CD14-positive monocyte (primary cell): ENCODE measurements at regions not wholly inside any gene's neighbourhood (a gene's known extent, or its start where the extent isn't known, plus 50 kb on each side); places are given as distances from the start of the nearest gene placed in this dataset.

Experiments
- DNase-seq, 3 donors: peaks; one replicate each; pipeline ENCODE4 v3.0.0-alpha.2; 2011 to 2022
- H2AFZ ChIP-seq: 2 replicates; pipeline ENCODE4 v1.6.0; 2012; ENCODE audit warnings: mild to moderate bottlenecking, low read depth, low read length, inconsistent platforms; ENCODE audit not compliant: insufficient read depth, poor library complexity, severe bottlenecking
- H3K27ac ChIP-seq, 2 donors: 1 replicate in 1 of 2; 2 replicates in 1 of 2; pipeline ENCODE4 v1.5.1; 2012 to 2013; ENCODE audit warnings: low read length in 2 of 2, control low read depth in 1 of 2, inconsistent platforms in 1 of 2, low read depth in 1 of 2, mild to moderate bottlenecking in 1 of 2
- H3K27me3 ChIP-seq, 2 donors: one replicate each; pipeline versions ENCODE4 v1.6.0 to v1.6.1; 2011 to 2013; ENCODE audit warnings: low read length in 2 of 2; ENCODE audit not compliant: control insufficient read depth in 2 of 2, insufficient read depth in 2 of 2
- H3K36me3 ChIP-seq, 2 donors: replicated peaks in 1 of 2; 1 replicate in 1 of 2; 2 replicates in 1 of 2; pipeline versions ENCODE4 v1.5.1 to v1.6.1; 2012 to 2013; ENCODE audit warnings: low read length in 2 of 2, control low read depth in 1 of 2, inconsistent platforms in 1 of 2, mild to moderate bottlenecking in 1 of 2; ENCODE audit not compliant: insufficient read depth in 2 of 2, control insufficient read depth in 1 of 2
- H3K4me1 ChIP-seq, 2 donors: 1 replicate in 1 of 2; 2 replicates in 1 of 2; pipeline versions ENCODE4 v1.5.1 to v1.6.1; 2012 to 2013; ENCODE audit warnings: low read length in 2 of 2, control low read depth in 1 of 2, inconsistent platforms in 1 of 2, mild to moderate bottlenecking in 1 of 2, moderate library complexity in 1 of 2; ENCODE audit not compliant: insufficient read depth in 2 of 2, control insufficient read depth in 1 of 2
- H3K4me2 ChIP-seq: replicated peaks from 2 replicates; pipeline ENCODE3; 2012; ENCODE audit warnings: low read length, moderate library complexity, mild to moderate bottlenecking; ENCODE audit not compliant: poor library complexity, severe bottlenecking; ENCODE audit errors: extremely low read depth
- H3K4me3 ChIP-seq, 3 experiments: fragments of 200-600 bp in 1 of 3; sonication (generic) in 1 of 3; replicated peaks in 1 of 3; 1 replicate in 2 of 3; 2 replicates in 1 of 3; pipeline ENCODE4 v1.5.1; 2011 to 2013; ENCODE audit warnings: low read length in 3 of 3, mild to moderate bottlenecking in 3 of 3, control low read depth in 2 of 3, low read depth in 2 of 3, inconsistent platforms in 1 of 3, moderate library complexity in 1 of 3
- H3K79me2 ChIP-seq: 2 replicates; pipeline ENCODE4 v1.6.0; 2012; ENCODE audit warnings: mild to moderate bottlenecking, control low read depth, inconsistent platforms, low read length, moderate library complexity; ENCODE audit not compliant: insufficient read depth
- H3K9ac ChIP-seq: 2 replicates; pipeline ENCODE4 v1.6.0; 2017; ENCODE audit warnings: low read length, mild to moderate bottlenecking; ENCODE audit not compliant: insufficient read depth, poor library complexity, severe bottlenecking
- H3K9me3 ChIP-seq, 2 donors: replicated peaks in 1 of 2; 1 replicate in 1 of 2; 2 replicates in 1 of 2; pipeline versions ENCODE4 v1.5.1 to v1.6.1; 2012 to 2013; ENCODE audit warnings: low read length in 2 of 2, control low read depth in 1 of 2; ENCODE audit not compliant: control insufficient read depth in 1 of 2, insufficient read depth in 1 of 2
- H4K20me1 ChIP-seq: 2 replicates; pipeline ENCODE4 v1.6.0; 2012; ENCODE audit warnings: mild to moderate bottlenecking, low read length, control low read depth, moderate library complexity; ENCODE audit not compliant: insufficient read depth
- H3K27ac Mint-ChIP-seq, 7 donors: one replicate each; pipeline ENCODE4 v1.8.0; 2020; ENCODE audit warnings: mild to moderate bottlenecking in 7 of 7, mixed read lengths in 7 of 7, moderate library complexity in 6 of 7, inconsistent platforms in 2 of 7
- H3K27me3 Mint-ChIP-seq, 3 donors: one replicate each; pipeline ENCODE4 v1.8.0; 2021 to 2022; ENCODE audit warnings: low read depth in 3 of 3, mild to moderate bottlenecking in 3 of 3, mixed read lengths in 3 of 3, moderate library complexity in 3 of 3, inconsistent platforms in 1 of 3
- H3K36me3 Mint-ChIP-seq, 2 donors: one replicate each; pipeline ENCODE4 v1.8.0; 2020; ENCODE audit warnings: mixed read lengths in 2 of 2, inconsistent platforms in 1 of 2, mild to moderate bottlenecking in 1 of 2
- H3K4me1 Mint-ChIP-seq: one replicate; pipeline ENCODE4 v1.8.0; 2020; ENCODE audit warnings: mild to moderate bottlenecking, mixed read lengths
- H3K4me3 Mint-ChIP-seq, 2 donors: one replicate each; pipeline ENCODE4 v1.8.0; 2020; ENCODE audit warnings: mild to moderate bottlenecking in 2 of 2, mixed read lengths in 2 of 2, moderate library complexity in 1 of 2
- H3K9me3 Mint-ChIP-seq, 7 donors: one replicate each; pipeline ENCODE4 v1.8.0; 2020 to 2022; ENCODE audit warnings: mixed read lengths in 7 of 7, mild to moderate bottlenecking in 6 of 7, moderate library complexity in 6 of 7, inconsistent platforms in 2 of 7
- CTCF ChIP-seq: fragments of 200-600 bp; IDR thresholded peaks from one replicate; pipeline ENCODE4 v1.8.0; 2022; ENCODE audit warnings: antibody characterized with exemption, mild to moderate bottlenecking
- WGBS: methylation state at CpG from one replicate; pipeline ENCODE4 v1.1.5; 2013; ENCODE audit warnings: missing lambda C conversion rate; ENCODE audit not compliant: insufficient coverage; 5-methylcytosine and 5-hydroxymethylcytosine counted together
- intact Hi-C, 2 donors: fragments of 100-400 bp; cut with micrococcal nuclease; formaldehyde crosslinking; loops; one replicate each; pipeline versions ENCODE4 v1.15.0 to v1.15.1; 2023

DNA sequence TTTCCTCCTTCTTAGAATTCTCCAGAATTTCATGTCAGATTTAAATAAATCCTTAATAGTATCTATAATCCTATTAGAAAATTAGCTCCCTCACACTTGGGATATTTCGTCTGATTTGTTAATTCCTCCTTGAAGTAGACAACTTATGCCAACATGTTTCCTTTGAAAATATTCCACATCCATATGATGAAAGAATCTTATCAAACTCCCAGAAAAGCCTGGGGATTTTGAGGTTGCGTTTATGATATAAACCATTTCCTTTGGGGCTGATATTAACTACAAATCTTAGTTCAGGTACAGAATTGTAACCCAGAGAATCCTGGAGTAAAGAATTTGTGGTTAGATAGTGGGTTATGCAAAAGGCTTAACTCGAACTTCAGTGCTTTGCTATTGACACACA is 2373.8 kb upstream of the ACO1 start:
- TF ChIP-seq CTCF: no peak
- no peak for DNase-seq
- no peak overlapping the region for H3K27ac Mint-ChIP-seq
- Histone ChIP-seq H3K27ac (no peak overlapping the region), H3K4me2 (no peak overlapping the region), H3K9me3 (no peaks in the 10 kb centered on the region), H3K79me2 (no peaks in the 10 kb centered on the region), H2AFZ (no peak overlapping the region), H3K36me3 (no peaks in the 10 kb centered on the region), H3K4me3 (no peak overlapping the region), H3K9ac (no peak overlapping the region), H3K4me1 (no peaks in the 10 kb centered on the region), H3K27me3 (no peaks in the 10 kb centered on the region), H4K20me1 (no peaks in the 10 kb centered on the region)
- H3K27me3 Mint-ChIP-seq: no peaks in the 10 kb centered on the region
- H3K4me1 Mint-ChIP-seq: no peaks in the 10 kb centered on the region
- WGBS: no CpG with 5 or more reads among the region's 3 CpGs
- no peaks in the 10 kb centered on the region for H3K36me3 Mint-ChIP-seq
- no peak overlapping the region for H3K4me3 Mint-ChIP-seq
- H3K9me3 Mint-ChIP-seq: peaks cover 0 to 3% (median 0%) of the 10 kb centered on the region in 7 donors
- intact Hi-C loops: no loop called here

GRCh38 chr9:30012622-30013021 is 2371.8 kb upstream of the ACO1 start:
- intact Hi-C loops: no loop called here

More at GRCh38 chr9:30012622-30013021, 2371.8 kb upstream of the ACO1 start:
- Histone ChIP-seq H3K4me2 (no peak overlapping the region), H2AFZ (no peak overlapping the region), H3K79me2 (no peaks in the 10 kb centered on the region), H3K9ac (no peak overlapping the region), H3K27ac (no peak overlapping the region), H3K27me3 (no peaks in the 10 kb centered on the region), H3K9me3 (no peaks in the 10 kb centered on the region), H3K4me3 (no peak overlapping the region), H3K4me1 (no peaks in the 10 kb centered on the region), H3K36me3 (no peaks in the 10 kb centered on the region), H4K20me1 (no peaks in the 10 kb centered on the region)
- Mint-ChIP-seq H3K4me1 (no peaks in the 10 kb centered on the region), H3K9me3 (peaks cover 0 to 3% (median 0%) of the 10 kb centered on the region in 7 donors), H3K36me3 (no peaks in the 10 kb centered on the region), H3K4me3 (no peak overlapping the region), H3K27me3 (no peaks in the 10 kb centered on the region), H3K27ac (no peak overlapping the region)
- no peak for DNase-seq
- no peak for TF ChIP-seq CTCF
